CD4-positive, CD25-positive, alpha-beta regulatory T cell (primary cell): ENCODE measurements at regions not wholly inside any gene's neighbourhood (a gene's known extent, or its start where the extent isn't known, plus 50 kb on each side); places are given as distances from the start of the nearest gene placed in this dataset.

ENCODE experiments used
- ATAC-seq, 2 donors: fragments of 150-1000 bp; cut with Tn5 transposase; one replicate each; pipeline ENCODE4 v1.10.0; 2021; ENCODE audit warnings: low read depth in 2 of 2, moderate number of reproducible peaks in 2 of 2, moderate library complexity in 1 of 2
- DNase-seq, 3 donors: peaks; one replicate each; pipeline versions ENCODE4 v3.0.0 to v3.0.0-alpha.2; 2012 to 2022; ENCODE audit warnings: mixed read lengths in 1 of 3
- H3K27ac ChIP-seq: one replicate; pipeline ENCODE4 v1.7.0; 2013; ENCODE audit warnings: mild to moderate bottlenecking, low read length; ENCODE audit not compliant: insufficient read depth, poor library complexity, severe bottlenecking
- H3K27me3 ChIP-seq: one replicate; pipeline ENCODE4 v1.7.0; 2013; ENCODE audit warnings: low read length; ENCODE audit not compliant: control insufficient read depth, insufficient read depth
- H3K36me3 ChIP-seq: one replicate; pipeline ENCODE4 v1.7.0; 2013; ENCODE audit warnings: mild to moderate bottlenecking, low read length, moderate library complexity; ENCODE audit not compliant: control insufficient read depth, insufficient read depth
- H3K4me1 ChIP-seq: 2 replicates; pipeline ENCODE4 v1.7.0; 2013; ENCODE audit warnings: mild to moderate bottlenecking, low read length; ENCODE audit not compliant: insufficient read depth, control insufficient read depth, poor library complexity, severe bottlenecking
- H3K4me3 ChIP-seq: one replicate; pipeline ENCODE4 v1.7.0; 2013; ENCODE audit warnings: low read depth, mild to moderate bottlenecking, low read length, moderate library complexity
- H3K9me3 ChIP-seq, 2 experiments: 1 replicate in 1 of 2; 2 replicates in 1 of 2; pipeline ENCODE4 v1.7.0; 2013; ENCODE audit warnings: low read length in 2 of 2, mild to moderate bottlenecking in 1 of 2, moderate library complexity in 1 of 2; ENCODE audit not compliant: control insufficient read depth in 2 of 2
- H3K27ac Mint-ChIP-seq, 3 donors: one replicate each; pipeline ENCODE4 v1.8.0; 2020 to 2022; ENCODE audit warnings: mild to moderate bottlenecking in 3 of 3, mixed read lengths in 3 of 3, moderate library complexity in 2 of 3
- H3K27me3 Mint-ChIP-seq: one replicate; pipeline ENCODE4 v1.8.0; 2022; ENCODE audit warnings: mild to moderate bottlenecking, mixed read lengths
- H3K36me3 Mint-ChIP-seq: one replicate; pipeline ENCODE4 v1.8.0; 2020; ENCODE audit warnings: mixed read lengths
- H3K4me1 Mint-ChIP-seq, 4 donors: one replicate each; pipeline ENCODE4 v1.8.0; 2020 to 2022; ENCODE audit warnings: mixed read lengths in 4 of 4, mild to moderate bottlenecking in 1 of 4
- H3K4me3 Mint-ChIP-seq, 4 donors: one replicate each; pipeline ENCODE4 v1.8.0; 2020 to 2022; ENCODE audit warnings: mild to moderate bottlenecking in 4 of 4, mixed read lengths in 4 of 4, moderate library complexity in 3 of 4
- H3K9me3 Mint-ChIP-seq, 7 donors: one replicate each; pipeline ENCODE4 v1.8.0; 2020 to 2022; ENCODE audit warnings: mixed read lengths in 7 of 7, mild to moderate bottlenecking in 3 of 7, moderate library complexity in 2 of 7

- ATAC-seq (no peak), DNase-seq (no peak)
- H3K9me3 Mint-ChIP-seq = peaks cover 0 to 8% (median 3%) of the 10 kb centered on the region in 7 donors
- H3K4me3 ChIP-seq = no peak overlapping the region
- H3K4me1 Mint-ChIP-seq = no peaks in the 10 kb centered on the region
- H3K27ac Mint-ChIP-seq = no peak overlapping the region
- H3K4me3 Mint-ChIP-seq = no peak overlapping the region
- no peak overlapping the region for H3K27ac ChIP-seq
- H3K36me3 Mint-ChIP-seq = no peaks in the 10 kb centered on the region
- H3K27me3 Mint-ChIP-seq = no peaks in the 10 kb centered on the region
- H3K36me3 ChIP-seq = no peaks in the 10 kb centered on the region
- H3K27me3 ChIP-seq = no peaks in the 10 kb centered on the region
- peaks cover 0 to 3% of the 10 kb centered on the region in 2 experiments for H3K9me3 ChIP-seq
- H3K4me1 ChIP-seq = no peaks in the 10 kb centered on the region
These were observed 366.9 kb downstream of the CMPK2 start for GRCh38 chr2:6498841-6499240.

GRCh38 chr2:6499691-6500090 is 366.0 kb downstream of the CMPK2 start:
- Histone ChIP-seq H3K36me3 (no peaks in the 10 kb centered on the region), H3K9me3 (peaks cover 0 to 3% of the 10 kb centered on the region in 2 experiments), H3K4me1 (no peaks in the 10 kb centered on the region), H3K27ac (no peak overlapping the region), H3K27me3 (no peaks in the 10 kb centered on the region), H3K4me3 (no peak overlapping the region)
- Mint-ChIP-seq H3K27me3 (no peaks in the 10 kb centered on the region), H3K4me1 (no peaks in the 10 kb centered on the region), H3K36me3 (no peaks in the 10 kb centered on the region), H3K9me3 (peaks cover 0 to 8% (median 3%) of the 10 kb centered on the region in 7 donors), H3K4me3 (no peak overlapping the region), H3K27ac (no peak overlapping the region)
- ATAC-seq (no peak), DNase-seq (no peak)

GRCh38 chr2:6506361-6506794 is 359.3 kb downstream of the CMPK2 start:
- H3K27ac Mint-ChIP-seq = no peak overlapping the region
- no peaks in the 10 kb centered on the region for H3K36me3 Mint-ChIP-seq
- no peaks in the 10 kb centered on the region for H3K4me1 ChIP-seq
- H3K27me3 Mint-ChIP-seq = no peaks in the 10 kb centered on the region
- H3K9me3 ChIP-seq = no peaks in the 10 kb centered on the region
- H3K4me3 Mint-ChIP-seq = no peak overlapping the region
- H3K4me1 Mint-ChIP-seq = no peaks in the 10 kb centered on the region
- no peaks in the 10 kb centered on the region for H3K36me3 ChIP-seq
- peaks cover 0 to 2% (median 0%) of the 10 kb centered on the region in 7 donors for H3K9me3 Mint-ChIP-seq
- DNase-seq = no peak
- no peaks in the 10 kb centered on the region for H3K27me3 ChIP-seq
- H3K27ac ChIP-seq = no peak overlapping the region
- H3K4me3 ChIP-seq = no peak overlapping the region
- ATAC-seq = no peak

GRCh38 chr2:6506859-6507258 is 358.8 kb downstream of the CMPK2 start:
- H3K27ac ChIP-seq = no peak overlapping the region
- ATAC-seq = no peak
- H3K9me3 ChIP-seq = no peaks in the 10 kb centered on the region
- H3K4me1 ChIP-seq = no peaks in the 10 kb centered on the region
- Mint-ChIP-seq H3K27me3 (no peaks in the 10 kb centered on the region), H3K9me3 (peaks cover 0 to 2% (median 0%) of the 10 kb centered on the region in 7 donors), H3K4me1 (no peaks in the 10 kb centered on the region), H3K27ac (no peak overlapping the region), H3K4me3 (no peak overlapping the region), H3K36me3 (no peaks in the 10 kb centered on the region)
- no peaks in the 10 kb centered on the region for H3K27me3 ChIP-seq
- DNase-seq = no peak
- H3K4me3 ChIP-seq = no peak overlapping the region
- no peaks in the 10 kb centered on the region for H3K36me3 ChIP-seq

GRCh38 chr2:6510532-6510931 is 355.2 kb downstream of the CMPK2 start:
- Mint-ChIP-seq H3K36me3 (no peaks in the 10 kb centered on the region), H3K9me3 (peaks cover 0 to 3% (median 0%) of the 10 kb centered on the region in 7 donors), H3K4me1 (no peaks in the 10 kb centered on the region), H3K27ac (no peak overlapping the region), H3K27me3 (no peaks in the 10 kb centered on the region), H3K4me3 (no peak overlapping the region)
- no peak for ATAC-seq
- Histone ChIP-seq H3K27me3 (no peaks in the 10 kb centered on the region), H3K36me3 (no peaks in the 10 kb centered on the region), H3K4me1 (no peaks in the 10 kb centered on the region), H3K27ac (no peak overlapping the region), H3K9me3 (no peaks in the 10 kb centered on the region), H3K4me3 (no peak overlapping the region)
- DNase-seq = no peak

GRCh38 chr2:6512589-6512988 is 353.1 kb downstream of the CMPK2 start:
- no peak overlapping the region for H3K4me3 Mint-ChIP-seq
- DNase-seq (no peak), ATAC-seq (no peak)
- no peaks in the 10 kb centered on the region for H3K36me3 Mint-ChIP-seq
- peaks cover 0 to 3% (median 0%) of the 10 kb centered on the region in 7 donors for H3K9me3 Mint-ChIP-seq
- H3K36me3 ChIP-seq = no peaks in the 10 kb centered on the region
- H3K4me1 Mint-ChIP-seq = no peaks in the 10 kb centered on the region
- no peaks in the 10 kb centered on the region for H3K27me3 ChIP-seq
- no peak overlapping the region for H3K4me3 ChIP-seq
- H3K27ac ChIP-seq = no peak overlapping the region
- no peaks in the 10 kb centered on the region for H3K9me3 ChIP-seq
- no peak overlapping the region for H3K27ac Mint-ChIP-seq
- H3K27me3 Mint-ChIP-seq = no peaks in the 10 kb centered on the region
- no peaks in the 10 kb centered on the region for H3K4me1 ChIP-seq

GRCh38 chr2:6516674-6517073 is 349.0 kb downstream of the CMPK2 start:
- no peak for DNase-seq
- Histone ChIP-seq H3K27ac (no peak overlapping the region), H3K9me3 (no peaks in the 10 kb centered on the region), H3K36me3 (no peaks in the 10 kb centered on the region), H3K27me3 (no peaks in the 10 kb centered on the region), H3K4me1 (no peaks in the 10 kb centered on the region), H3K4me3 (no peak overlapping the region)
- peaks cover 0 to 4% (median 0%) of the 10 kb centered on the region in 7 donors for H3K9me3 Mint-ChIP-seq
- H3K27me3 Mint-ChIP-seq = no peaks in the 10 kb centered on the region
- H3K36me3 Mint-ChIP-seq = no peaks in the 10 kb centered on the region
- no peak overlapping the region for H3K4me3 Mint-ChIP-seq
- H3K4me1 Mint-ChIP-seq = no peaks in the 10 kb centered on the region
- H3K27ac Mint-ChIP-seq = no peak overlapping the region
- ATAC-seq = no peak

GRCh38 chr2:6518361-6518760 is 347.3 kb downstream of the CMPK2 start:
- Mint-ChIP-seq H3K4me3 (no peak overlapping the region), H3K9me3 (peaks cover 0 to 5% (median 0%) of the 10 kb centered on the region in 7 donors)

More at GRCh38 chr2:6518361-6518760, 347.3 kb downstream of the CMPK2 start:
- Histone ChIP-seq H3K9me3 (no peaks in the 10 kb centered on the region), H3K27me3 (no peaks in the 10 kb centered on the region), H3K4me3 (no peak overlapping the region), H3K27ac (no peak overlapping the region), H3K4me1 (no peaks in the 10 kb centered on the region), H3K36me3 (no peaks in the 10 kb centered on the region)
- no peaks in the 10 kb centered on the region for H3K4me1 Mint-ChIP-seq
- no peak for DNase-seq
- no peak for ATAC-seq
- H3K27ac Mint-ChIP-seq = no peak overlapping the region
- no peaks in the 10 kb centered on the region for H3K27me3 Mint-ChIP-seq
- no peaks in the 10 kb centered on the region for H3K36me3 Mint-ChIP-seq
